Choroid plexus epithelial cell (primary cell): ENCODE measurements at regions not wholly inside any gene's neighbourhood (a gene's known extent, or its start where the extent isn't known, plus 50 kb on each side); places are given as distances from the start of the nearest gene placed in this dataset.

Source experiments
- DNase-seq: peaks from one replicate; pipeline ENCODE4 v3.0.0-alpha.2; 2010; ENCODE audit warnings: low read depth
- H3K4me3 ChIP-seq: 2 replicates; pipeline ENCODE4 v1.5.1; 2011; ENCODE audit warnings: low read depth, mild to moderate bottlenecking, control low read depth, low read length, moderate library complexity
- CTCF ChIP-seq: conservative IDR thresholded peaks from 2 replicates; pipeline ENCODE4 v1.5.1; 2011; ENCODE audit warnings: low read depth, mild to moderate bottlenecking, control low read depth, inconsistent platforms, low read length, moderate library complexity

GRCh38 chr4:20318909-20319277, 67.2 kb downstream of the SLIT2 start:
- H3K4me3 ChIP-seq, result no peak overlapping the region
- no peak for DNase-seq
- no peak for TF ChIP-seq CTCF

GRCh38 chr4:20319825-20320612, 68.3 kb downstream of the SLIT2 start:
- no peak for DNase-seq
- no peak overlapping the region for H3K4me3 ChIP-seq
- TF ChIP-seq CTCF, result no peak

DNA sequence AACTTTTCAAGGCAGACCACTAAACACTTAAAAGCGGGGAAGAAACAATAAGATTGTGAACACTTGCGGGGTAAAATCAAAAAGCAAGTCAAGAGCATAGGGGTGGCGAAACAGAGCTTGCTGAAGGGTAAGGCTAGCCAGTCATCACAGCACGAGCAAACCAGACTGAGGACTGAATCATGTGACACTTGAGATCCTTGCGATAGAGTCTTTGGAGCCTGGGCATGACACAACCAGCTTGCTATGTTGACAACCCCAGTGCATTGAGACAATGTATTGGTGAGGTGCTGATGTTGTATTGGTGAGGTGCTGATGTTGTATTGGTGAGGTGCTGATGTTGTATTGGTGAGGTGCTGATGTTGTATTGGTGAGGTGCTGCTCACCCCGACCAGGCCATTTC, 72.3 kb downstream of the SLIT2 start:
- H3K4me3 ChIP-seq, result no peak overlapping the region
- no peak for DNase-seq
- TF ChIP-seq CTCF, result no peak

DNA sequence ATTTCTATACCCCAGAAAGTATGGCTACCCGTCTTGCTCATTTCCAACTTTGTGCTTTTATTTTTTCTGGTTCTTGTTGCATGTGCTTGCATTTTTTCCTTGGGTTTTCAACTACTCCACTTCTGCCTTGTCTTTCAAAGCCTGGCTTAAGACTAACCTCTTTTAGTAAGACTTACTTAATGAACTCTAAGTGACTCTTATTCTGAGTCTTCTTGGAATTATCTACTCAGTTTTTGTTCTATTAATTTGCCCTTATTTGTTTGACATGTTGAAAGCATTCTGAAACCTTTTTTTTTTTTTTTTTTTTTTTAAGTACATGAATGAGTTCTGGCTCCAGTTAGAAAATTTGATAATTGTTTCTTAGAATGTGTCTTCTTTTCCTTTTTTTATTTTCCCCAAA, 74.8 kb downstream of the SLIT2 start:
- no peak for DNase-seq
- TF ChIP-seq CTCF, result no peak

GRCh38 chr4:20326977-20327376, 75.3 kb downstream of the SLIT2 start:
- no peak overlapping the region for H3K4me3 ChIP-seq
- no peak for DNase-seq
- no peak for TF ChIP-seq CTCF

More for the DNA sequence above, 74.8 kb downstream of the SLIT2 start:
- H3K4me3 ChIP-seq, result no peak overlapping the region

- DNase-seq, result no peak
- TF ChIP-seq CTCF, result no peak
- no peak overlapping the region for H3K4me3 ChIP-seq
Observed at GRCh38 chr4:20327808-20328207, 76.1 kb downstream of the SLIT2 start.

DNA sequence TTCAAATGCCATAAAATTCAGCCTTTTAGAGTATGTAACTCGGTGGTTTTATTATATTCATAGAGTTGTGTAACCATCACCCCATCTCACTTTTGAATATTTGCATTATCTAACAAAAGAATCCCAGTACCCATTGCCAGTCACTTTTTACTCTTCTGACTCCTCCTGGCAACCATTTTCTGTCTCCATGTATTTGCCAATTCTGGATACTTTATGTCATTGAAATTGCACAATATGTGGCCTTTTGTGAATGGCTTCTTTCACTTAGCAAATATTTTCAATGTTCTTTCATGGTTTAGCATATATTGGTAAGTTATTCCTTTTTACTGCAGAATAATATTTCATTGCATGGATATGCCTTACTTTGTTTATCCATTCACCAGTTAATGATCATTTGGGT, 79.9 kb downstream of the SLIT2 start:
- no peak for TF ChIP-seq CTCF
- H3K4me3 ChIP-seq, result no peak overlapping the region
- DNase-seq, result no peak
